Endodermal cell (in vitro differentiated cells): ENCODE measurements at regions not wholly inside any gene's neighbourhood (a gene's known extent, or its start where the extent isn't known, plus 50 kb on each side); places are given as distances from the start of the nearest gene placed in this dataset.

Experiments
- DNase-seq: peaks from one replicate; pipeline ENCODE4 v3.0.0-alpha.2; 2017
- H3K27ac ChIP-seq: 2 replicates; pipeline ENCODE4 v1.5.1; 2013; ENCODE audit warnings: mild to moderate bottlenecking, low read depth, low read length, moderate library complexity
- H3K27me3 ChIP-seq: 2 replicates; pipeline ENCODE4 v1.6.1; 2013; ENCODE audit warnings: mild to moderate bottlenecking, low read length, moderate library complexity; ENCODE audit not compliant: insufficient read depth, control insufficient read depth, poor library complexity, severe bottlenecking
- H3K36me3 ChIP-seq: 2 replicates; pipeline ENCODE4 v1.7.0; 2013; ENCODE audit warnings: mild to moderate bottlenecking, low read length, moderate library complexity; ENCODE audit not compliant: control insufficient read depth, insufficient read depth
- H3K4me1 ChIP-seq: one replicate; pipeline ENCODE4 v1.7.0; 2013; ENCODE audit warnings: low read length; ENCODE audit not compliant: control insufficient read depth, insufficient read depth
- H3K4me3 ChIP-seq: 2 replicates; pipeline ENCODE4 v1.5.1; 2013; ENCODE audit warnings: mild to moderate bottlenecking, low read length, moderate library complexity
- H3K9ac ChIP-seq: 2 replicates; pipeline ENCODE4 v1.6.1; 2013; ENCODE audit warnings: mild to moderate bottlenecking, low read length, moderate library complexity; ENCODE audit not compliant: poor library complexity, severe bottlenecking; ENCODE audit errors: extremely low read depth
- H3K9me3 ChIP-seq: 2 replicates; pipeline ENCODE4 v1.6.1; 2013; ENCODE audit warnings: mild to moderate bottlenecking, low read length, moderate library complexity; ENCODE audit not compliant: control insufficient read depth
- H3K27ac Mint-ChIP-seq: 2 replicates; pipeline ENCODE4 v1.8.0; 2020; ENCODE audit warnings: mixed read lengths
- H3K27me3 Mint-ChIP-seq: 2 replicates; pipeline ENCODE4 v1.8.0; 2021; ENCODE audit warnings: mild to moderate bottlenecking, mixed read lengths; ENCODE audit not compliant: insufficient read depth
- H3K36me3 Mint-ChIP-seq: 2 replicates; pipeline ENCODE4 v1.8.0; 2020; ENCODE audit warnings: low read depth, mixed read lengths
- H3K4me1 Mint-ChIP-seq: 2 replicates; pipeline ENCODE4 v1.8.0; 2020; ENCODE audit warnings: mixed read lengths
- H3K4me3 Mint-ChIP-seq: 2 replicates; pipeline ENCODE4 v1.8.0; 2020; ENCODE audit warnings: mild to moderate bottlenecking, moderate library complexity, mixed read lengths
- H3K9me3 Mint-ChIP-seq: 2 replicates; pipeline ENCODE4 v1.8.0; 2020; ENCODE audit warnings: mild to moderate bottlenecking, mixed read lengths
- WGBS, 2 experiments: methylation state at CpG; one replicate each; pipeline versions ENCODE4 v1.1.5 to v1.1.7; 2013; ENCODE audit warnings: missing lambda C conversion rate in 2 of 2, mixed read lengths in 1 of 2; ENCODE audit not compliant: insufficient coverage in 1 of 2, insufficient read length in 1 of 2; 5-methylcytosine and 5-hydroxymethylcytosine counted together
- TF ChIP-seq, protein P1 (sequence below): fragments of 200-600 bp; sonication (generic); conservative IDR thresholded peaks from 2 replicates; pipeline ENCODE4 v1.5.0; 2021; ENCODE audit warnings: antibody characterized with exemption, mild to moderate bottlenecking

DNA sequence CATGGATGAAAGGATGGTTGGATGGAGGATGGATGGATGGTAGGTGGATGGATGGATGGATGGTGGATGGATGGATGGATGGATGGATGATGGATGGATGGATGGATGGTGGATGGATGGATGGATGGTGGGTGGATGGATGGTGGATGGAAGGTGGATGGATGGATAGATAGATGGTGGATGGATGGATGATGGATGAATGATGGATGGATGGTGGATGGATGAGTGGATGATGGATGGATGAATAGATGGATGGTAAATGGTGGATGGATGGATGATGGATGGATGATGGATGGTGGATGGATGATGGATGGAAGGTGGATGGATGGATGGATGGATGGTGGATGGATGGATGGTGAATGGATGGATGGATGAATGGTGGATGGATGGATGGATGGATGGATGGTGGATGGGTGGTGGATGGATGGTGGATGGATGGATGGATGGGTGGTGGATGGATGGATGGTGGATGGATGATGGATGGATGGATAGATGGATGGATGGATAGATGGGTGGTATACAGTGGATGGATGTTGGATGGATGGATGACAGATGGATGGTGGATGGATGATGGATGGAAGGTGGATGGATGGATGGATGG lies 350.8 kb downstream of the BRD1 start:
- no peaks in the 10 kb centered on the region for H3K27me3 ChIP-seq
- DNase-seq = no peak
- no peak overlapping the region for H3K27ac ChIP-seq
- peaks cover 3% of the 10 kb centered on the region for H3K4me1 ChIP-seq
- H3K27ac Mint-ChIP-seq = no peak overlapping the region
- H3K4me3 ChIP-seq = no peak overlapping the region
- no peaks in the 10 kb centered on the region for H3K9me3 ChIP-seq
- no peak overlapping the region for H3K4me3 Mint-ChIP-seq
- H3K9me3 Mint-ChIP-seq = peaks cover 2% of the 10 kb centered on the region
- H3K9ac ChIP-seq = no peak overlapping the region
- no peaks in the 10 kb centered on the region for H3K36me3 ChIP-seq
- TF ChIP-seq, protein P1, sequence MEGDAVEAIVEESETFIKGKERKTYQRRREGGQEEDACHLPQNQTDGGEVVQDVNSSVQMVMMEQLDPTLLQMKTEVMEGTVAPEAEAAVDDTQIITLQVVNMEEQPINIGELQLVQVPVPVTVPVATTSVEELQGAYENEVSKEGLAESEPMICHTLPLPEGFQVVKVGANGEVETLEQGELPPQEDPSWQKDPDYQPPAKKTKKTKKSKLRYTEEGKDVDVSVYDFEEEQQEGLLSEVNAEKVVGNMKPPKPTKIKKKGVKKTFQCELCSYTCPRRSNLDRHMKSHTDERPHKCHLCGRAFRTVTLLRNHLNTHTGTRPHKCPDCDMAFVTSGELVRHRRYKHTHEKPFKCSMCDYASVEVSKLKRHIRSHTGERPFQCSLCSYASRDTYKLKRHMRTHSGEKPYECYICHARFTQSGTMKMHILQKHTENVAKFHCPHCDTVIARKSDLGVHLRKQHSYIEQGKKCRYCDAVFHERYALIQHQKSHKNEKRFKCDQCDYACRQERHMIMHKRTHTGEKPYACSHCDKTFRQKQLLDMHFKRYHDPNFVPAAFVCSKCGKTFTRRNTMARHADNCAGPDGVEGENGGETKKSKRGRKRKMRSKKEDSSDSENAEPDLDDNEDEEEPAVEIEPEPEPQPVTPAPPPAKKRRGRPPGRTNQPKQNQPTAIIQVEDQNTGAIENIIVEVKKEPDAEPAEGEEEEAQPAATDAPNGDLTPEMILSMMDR = no peak
- peaks cover 41% of the 10 kb centered on the region for H3K4me1 Mint-ChIP-seq
- H3K36me3 Mint-ChIP-seq = no peaks in the 10 kb centered on the region
- no peaks in the 10 kb centered on the region for H3K27me3 Mint-ChIP-seq

DNA sequence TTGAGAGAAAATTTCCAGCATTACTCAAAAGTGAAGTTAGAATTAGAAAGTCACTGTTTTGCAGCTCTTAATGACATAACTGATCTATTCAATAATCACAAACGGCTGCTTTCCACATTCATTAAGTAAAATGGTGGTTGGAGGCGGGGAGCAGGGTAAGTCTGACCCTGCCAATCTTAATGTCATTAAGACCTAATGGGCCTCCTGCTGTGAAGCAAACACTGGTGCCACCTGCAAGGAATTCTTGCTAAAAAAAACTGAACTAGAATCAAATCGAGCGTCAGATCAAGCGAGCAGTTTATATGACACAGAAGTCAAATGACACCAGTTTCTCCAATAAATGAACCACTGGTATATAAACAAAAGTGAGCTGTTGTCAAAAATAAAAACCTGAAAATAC lies 351.5 kb downstream of the BRD1 start:
- WGBS, 2 experiments = 81 to 83% methylated on average over 4 to 5 of the region's 5 CpGs
- DNase-seq = peak; percentile 53
- Histone ChIP-seq H3K27me3 (no peaks in the 10 kb centered on the region), H3K4me3 (no peak overlapping the region), H3K27ac (no peak overlapping the region), H3K9me3 (no peaks in the 10 kb centered on the region), H3K4me1 (no peaks in the 10 kb centered on the region), H3K9ac (no peak overlapping the region), H3K36me3 (no peaks in the 10 kb centered on the region)
- H3K4me3 Mint-ChIP-seq = no peak overlapping the region
- peaks cover 34% of the 10 kb centered on the region for H3K4me1 Mint-ChIP-seq
- H3K9me3 Mint-ChIP-seq = peaks cover 2% of the 10 kb centered on the region
- H3K27ac Mint-ChIP-seq = no peak overlapping the region
- TF ChIP-seq, protein P1 = no peak
- H3K36me3 Mint-ChIP-seq = no peaks in the 10 kb centered on the region
- H3K27me3 Mint-ChIP-seq = no peaks in the 10 kb centered on the region

DNA sequence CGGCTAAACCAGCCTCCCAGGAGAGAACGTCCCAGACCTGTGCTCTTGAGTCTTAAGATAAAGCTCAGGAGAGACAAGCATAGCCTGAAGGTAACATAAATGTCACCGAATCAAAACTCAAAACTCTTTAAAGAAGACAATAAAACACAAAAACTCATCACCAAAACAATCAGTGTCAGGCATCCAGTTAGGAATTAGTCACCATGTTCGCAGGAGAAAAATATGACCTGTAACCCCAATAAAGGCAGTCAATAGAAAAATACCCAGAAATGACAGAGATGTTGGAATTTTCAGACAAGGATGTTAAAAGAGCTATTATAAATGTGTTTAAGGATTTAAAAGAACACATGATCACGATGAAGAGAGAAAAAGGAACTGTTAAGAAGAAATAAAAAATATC lies 352.4 kb downstream of the BRD1 start:
- TF ChIP-seq, protein P1 = no peak
- WGBS, 2 experiments = 90 to 92% methylated on average over 3 to 5 of the region's 5 CpGs
- H3K9me3 Mint-ChIP-seq = peaks cover 2% of the 10 kb centered on the region

More for the DNA sequence above, 352.4 kb downstream of the BRD1 start:
- no peak for DNase-seq
- Histone ChIP-seq H3K36me3 (no peaks in the 10 kb centered on the region), H3K27me3 (no peaks in the 10 kb centered on the region), H3K4me1 (no peaks in the 10 kb centered on the region), H3K27ac (no peak overlapping the region), H3K4me3 (no peak overlapping the region), H3K9me3 (no peaks in the 10 kb centered on the region), H3K9ac (no peak overlapping the region)
- Mint-ChIP-seq H3K27ac (no peak overlapping the region), H3K4me1 (peaks cover 26% of the 10 kb centered on the region), H3K4me3 (no peak overlapping the region), H3K36me3 (no peaks in the 10 kb centered on the region), H3K27me3 (no peaks in the 10 kb centered on the region)
